HCT116 (cell line): ENCODE measurements at regions not wholly inside any gene's neighbourhood (a gene's known extent, or its start where the extent isn't known, plus 50 kb on each side); places are given as distances from the start of the nearest gene placed in this dataset.

Experiments
- EZH2 ChIP-seq: fragments of 200-600 bp; sonication (generic); IDR thresholded peaks from 2 replicates; pipeline ENCODE4 v1.6.1; 2017; ENCODE audit warnings: antibody characterized with exemption, mixed run types
- EZH2phosphoT487 ChIP-seq: fragments of 200-600 bp; IDR thresholded peaks from 2 replicates; pipeline ENCODE4 v1.6.1; 2018; ENCODE audit warnings: antibody characterized with exemption, borderline replicate concordance
- POLR2AphosphoS5 ChIP-seq: IDR thresholded peaks from 2 replicates; pipeline ENCODE4 v1.6.1; 2011; ENCODE audit warnings: mild to moderate bottlenecking, low read depth, low read length, moderate library complexity
- ZFX ChIP-seq: fragments of 450-650 bp; IDR thresholded peaks from 2 replicates; pipeline ENCODE4 v1.6.1; 2017
- TF ChIP-seq, protein P1 (sequence below): IDR thresholded peaks from 2 replicates; pipeline ENCODE4 v1.6.1; 2012; ENCODE audit warnings: low read depth
- TF ChIP-seq, protein P2 (sequence below), 3 experiments: fragments of 200-600 bp in 1 of 3; sonication (generic) in 1 of 3; IDR thresholded peaks in 2 of 3; conservative IDR thresholded peaks in 1 of 3; 2 replicates each; pipeline ENCODE4 v1.5.1; 2012 to 2017; ENCODE audit warnings: low read depth in 2 of 3, low read length in 2 of 3, antibody characterized with exemption in 1 of 3, borderline replicate concordance in 1 of 3, control low read depth in 1 of 3, mild to moderate bottlenecking in 1 of 3, mixed read lengths in 1 of 3, mixed run types in 1 of 3, moderate library complexity in 1 of 3; ENCODE audit not compliant: insufficient read depth in 1 of 3
- TF ChIP-seq, protein P3 (sequence below): IDR thresholded peaks from 2 replicates; pipeline ENCODE4 v1.6.1; 2012

DNA sequence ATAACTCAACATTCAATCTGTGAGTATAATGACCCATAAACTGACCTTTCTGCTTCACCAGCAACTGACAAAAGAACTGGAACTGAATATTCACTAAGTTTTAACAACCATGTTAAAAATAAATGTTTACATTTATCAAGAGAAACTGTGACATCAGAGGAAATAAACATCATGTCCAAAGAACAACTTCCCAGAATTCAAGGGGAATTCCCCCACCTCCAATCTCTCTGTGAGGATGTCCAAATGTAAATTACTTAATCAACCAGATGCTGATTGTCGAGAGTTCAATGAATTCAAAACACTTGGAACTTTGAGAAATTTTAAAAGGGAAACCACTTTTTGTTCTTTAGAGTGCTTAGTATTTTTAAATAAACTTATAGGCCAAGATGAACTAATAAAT, 365.6 kb upstream of the ADGRL2 start:
- TF ChIP-seq, protein P1, sequence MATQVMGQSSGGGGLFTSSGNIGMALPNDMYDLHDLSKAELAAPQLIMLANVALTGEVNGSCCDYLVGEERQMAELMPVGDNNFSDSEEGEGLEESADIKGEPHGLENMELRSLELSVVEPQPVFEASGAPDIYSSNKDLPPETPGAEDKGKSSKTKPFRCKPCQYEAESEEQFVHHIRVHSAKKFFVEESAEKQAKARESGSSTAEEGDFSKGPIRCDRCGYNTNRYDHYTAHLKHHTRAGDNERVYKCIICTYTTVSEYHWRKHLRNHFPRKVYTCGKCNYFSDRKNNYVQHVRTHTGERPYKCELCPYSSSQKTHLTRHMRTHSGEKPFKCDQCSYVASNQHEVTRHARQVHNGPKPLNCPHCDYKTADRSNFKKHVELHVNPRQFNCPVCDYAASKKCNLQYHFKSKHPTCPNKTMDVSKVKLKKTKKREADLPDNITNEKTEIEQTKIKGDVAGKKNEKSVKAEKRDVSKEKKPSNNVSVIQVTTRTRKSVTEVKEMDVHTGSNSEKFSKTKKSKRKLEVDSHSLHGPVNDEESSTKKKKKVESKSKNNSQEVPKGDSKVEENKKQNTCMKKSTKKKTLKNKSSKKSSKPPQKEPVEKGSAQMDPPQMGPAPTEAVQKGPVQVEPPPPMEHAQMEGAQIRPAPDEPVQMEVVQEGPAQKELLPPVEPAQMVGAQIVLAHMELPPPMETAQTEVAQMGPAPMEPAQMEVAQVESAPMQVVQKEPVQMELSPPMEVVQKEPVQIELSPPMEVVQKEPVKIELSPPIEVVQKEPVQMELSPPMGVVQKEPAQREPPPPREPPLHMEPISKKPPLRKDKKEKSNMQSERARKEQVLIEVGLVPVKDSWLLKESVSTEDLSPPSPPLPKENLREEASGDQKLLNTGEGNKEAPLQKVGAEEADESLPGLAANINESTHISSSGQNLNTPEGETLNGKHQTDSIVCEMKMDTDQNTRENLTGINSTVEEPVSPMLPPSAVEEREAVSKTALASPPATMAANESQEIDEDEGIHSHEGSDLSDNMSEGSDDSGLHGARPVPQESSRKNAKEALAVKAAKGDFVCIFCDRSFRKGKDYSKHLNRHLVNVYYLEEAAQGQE, result no peak
- TF ChIP-seq, protein P2, sequence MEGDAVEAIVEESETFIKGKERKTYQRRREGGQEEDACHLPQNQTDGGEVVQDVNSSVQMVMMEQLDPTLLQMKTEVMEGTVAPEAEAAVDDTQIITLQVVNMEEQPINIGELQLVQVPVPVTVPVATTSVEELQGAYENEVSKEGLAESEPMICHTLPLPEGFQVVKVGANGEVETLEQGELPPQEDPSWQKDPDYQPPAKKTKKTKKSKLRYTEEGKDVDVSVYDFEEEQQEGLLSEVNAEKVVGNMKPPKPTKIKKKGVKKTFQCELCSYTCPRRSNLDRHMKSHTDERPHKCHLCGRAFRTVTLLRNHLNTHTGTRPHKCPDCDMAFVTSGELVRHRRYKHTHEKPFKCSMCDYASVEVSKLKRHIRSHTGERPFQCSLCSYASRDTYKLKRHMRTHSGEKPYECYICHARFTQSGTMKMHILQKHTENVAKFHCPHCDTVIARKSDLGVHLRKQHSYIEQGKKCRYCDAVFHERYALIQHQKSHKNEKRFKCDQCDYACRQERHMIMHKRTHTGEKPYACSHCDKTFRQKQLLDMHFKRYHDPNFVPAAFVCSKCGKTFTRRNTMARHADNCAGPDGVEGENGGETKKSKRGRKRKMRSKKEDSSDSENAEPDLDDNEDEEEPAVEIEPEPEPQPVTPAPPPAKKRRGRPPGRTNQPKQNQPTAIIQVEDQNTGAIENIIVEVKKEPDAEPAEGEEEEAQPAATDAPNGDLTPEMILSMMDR (IDR thresholded peaks at IDR 0.05 in 2 of 3, conservative IDR thresholded peaks at IDR 0.05 in 1 of 3; ENCODE audit: borderline replicate concordance in 1 of 3, insufficient read depth in 1 of 3, low read depth in 2 of 3, low read length in 2 of 3), result no peak
- TF ChIP-seq POLR2AphosphoS5, result no peak
- no peak for TF ChIP-seq ZFX
- TF ChIP-seq EZH2, result no peak
- TF ChIP-seq, protein P3, sequence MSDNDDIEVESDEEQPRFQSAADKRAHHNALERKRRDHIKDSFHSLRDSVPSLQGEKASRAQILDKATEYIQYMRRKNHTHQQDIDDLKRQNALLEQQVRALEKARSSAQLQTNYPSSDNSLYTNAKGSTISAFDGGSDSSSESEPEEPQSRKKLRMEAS, result no peak
- TF ChIP-seq EZH2phosphoT487, result no peak
